ENCODE measurements at regions not wholly inside any gene's neighbourhood (a gene's known extent, or its start where the extent isn't known, plus 50 kb on each side); places are given as distances from the start of the nearest gene placed in this dataset.

- H3K4me3 Mint-ChIP-seq: no peak overlapping the region
- TF ChIP-seq CTCF (conservative IDR thresholded peaks at IDR 0.05): no peak
- no peaks in the 10 kb centered on the region for H3K27me3 Mint-ChIP-seq (ENCODE audit: low read depth)
- no peaks in the 10 kb centered on the region for H3K4me1 Mint-ChIP-seq
- H3K9me3 Mint-ChIP-seq: no peaks in the 10 kb centered on the region
- DNase-seq (ENCODE audit: low read depth, low spot score): no peak
- no peaks in the 10 kb centered on the region for H3K36me3 Mint-ChIP-seq (ENCODE audit: low read depth)
- no peak overlapping the region for H3K27ac Mint-ChIP-seq (ENCODE audit: unreplicated experiment)
Observed at GRCh38 chr3:494190-494589, 297.6 kb downstream of the CHL1 start.

GRCh38 chr3:498487-498886 lies 301.9 kb downstream of the CHL1 start:
- H3K27ac Mint-ChIP-seq (ENCODE audit: unreplicated experiment): no peak overlapping the region
- no peaks in the 10 kb centered on the region for H3K9me3 Mint-ChIP-seq
- no peaks in the 10 kb centered on the region for H3K36me3 Mint-ChIP-seq (ENCODE audit: low read depth)
- H3K4me1 Mint-ChIP-seq: no peaks in the 10 kb centered on the region
- no peak overlapping the region for H3K4me3 Mint-ChIP-seq
- H3K27me3 Mint-ChIP-seq (ENCODE audit: low read depth): no peaks in the 10 kb centered on the region
- TF ChIP-seq CTCF (conservative IDR thresholded peaks at IDR 0.05): no peak
- no peak for DNase-seq (ENCODE audit: low read depth, low spot score)

DNA sequence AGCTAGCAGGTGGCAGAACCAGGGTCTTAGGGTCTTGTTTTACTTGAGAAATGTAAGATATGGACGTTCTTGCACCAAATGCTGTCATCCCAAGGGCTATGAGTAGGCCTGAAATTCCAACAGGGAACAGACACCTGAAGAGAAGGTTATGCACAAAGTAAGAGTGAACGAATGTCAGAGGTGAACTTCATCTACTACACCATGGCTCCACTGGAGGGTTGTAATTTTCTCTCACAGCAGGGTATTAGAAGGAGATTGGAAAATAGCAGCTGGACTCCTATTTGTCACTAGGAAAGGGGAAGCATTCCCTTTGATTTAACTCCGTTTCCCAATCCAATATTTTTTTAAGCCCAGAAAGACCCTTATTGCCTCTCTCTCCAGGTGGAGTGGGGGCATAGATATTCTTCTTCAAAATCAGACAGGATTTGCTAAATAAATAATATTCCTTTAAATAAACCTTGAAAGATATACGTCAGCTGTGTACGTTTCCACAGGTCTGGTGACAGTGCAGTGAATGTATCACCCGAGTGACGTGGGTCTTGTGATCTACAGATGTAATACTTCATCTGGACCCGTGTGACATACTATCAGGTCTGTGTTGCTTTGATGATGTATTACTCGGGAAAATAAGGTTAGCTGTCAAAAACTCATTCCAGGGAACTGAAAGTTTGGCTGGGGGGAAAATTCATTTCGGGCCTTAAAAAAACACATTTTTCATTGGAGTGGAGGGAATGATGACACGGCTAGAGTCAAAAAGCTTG lies 302.6 kb downstream of the CHL1 start:
- no peaks in the 10 kb centered on the region for H3K36me3 Mint-ChIP-seq (ENCODE audit: low read depth)
- TF ChIP-seq CTCF (conservative IDR thresholded peaks at IDR 0.05): no peak
- no peaks in the 10 kb centered on the region for H3K4me1 Mint-ChIP-seq
- H3K27ac Mint-ChIP-seq (ENCODE audit: unreplicated experiment): no peak overlapping the region
- H3K4me3 Mint-ChIP-seq: no peak overlapping the region
- H3K9me3 Mint-ChIP-seq: no peaks in the 10 kb centered on the region
- no peak for DNase-seq (ENCODE audit: low read depth, low spot score)
- no peaks in the 10 kb centered on the region for H3K27me3 Mint-ChIP-seq (ENCODE audit: low read depth)

GRCh38 chr3:502486-502885 lies 305.9 kb downstream of the CHL1 start:
- TF ChIP-seq CTCF (conservative IDR thresholded peaks at IDR 0.05): no peak
- Mint-ChIP-seq H3K4me3 (no peak overlapping the region), H3K27me3 (ENCODE audit: low read depth) (no peaks in the 10 kb centered on the region), H3K9me3 (no peaks in the 10 kb centered on the region), H3K36me3 (ENCODE audit: low read depth) (no peaks in the 10 kb centered on the region), H3K4me1 (no peaks in the 10 kb centered on the region), H3K27ac (ENCODE audit: unreplicated experiment) (no peak overlapping the region)
- DNase-seq (ENCODE audit: low read depth, low spot score): no peak

DNA sequence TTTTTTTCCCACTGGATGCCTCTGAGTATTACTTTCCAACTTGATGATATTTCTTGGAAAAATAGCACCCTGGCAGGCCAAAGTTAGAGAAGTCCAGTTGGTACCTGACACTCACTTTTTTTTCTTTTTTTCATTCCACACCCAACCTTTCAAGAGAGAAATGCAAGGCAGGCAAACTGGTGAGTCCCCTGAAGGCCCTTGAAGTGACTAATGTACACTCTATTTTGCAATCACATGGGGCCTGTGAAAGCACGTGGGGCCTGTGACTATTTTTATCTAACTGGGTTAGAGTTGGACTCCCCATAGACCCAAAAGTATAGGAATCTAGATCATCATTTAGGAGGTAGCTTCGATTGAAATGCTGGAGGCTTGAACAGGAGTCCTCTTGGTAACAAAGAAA lies 316.7 kb downstream of the CHL1 start:
- H3K4me1 Mint-ChIP-seq: no peaks in the 10 kb centered on the region
- DNase-seq (ENCODE audit: low read depth, low spot score): no peak
- no peak overlapping the region for H3K4me3 Mint-ChIP-seq
- peaks cover 4% of the 10 kb centered on the region for H3K9me3 Mint-ChIP-seq
- H3K27ac Mint-ChIP-seq (ENCODE audit: unreplicated experiment): no peak overlapping the region
- TF ChIP-seq CTCF (conservative IDR thresholded peaks at IDR 0.05): no peak
- H3K36me3 Mint-ChIP-seq (ENCODE audit: low read depth): no peaks in the 10 kb centered on the region
- no peaks in the 10 kb centered on the region for H3K27me3 Mint-ChIP-seq (ENCODE audit: low read depth)

Data from neural crest cell (in vitro differentiated cells).